IPS-15b (cell line): ENCODE measurements at regions not wholly inside any gene's neighbourhood (a gene's known extent, or its start where the extent isn't known, plus 50 kb on each side); places are given as distances from the start of the nearest gene placed in this dataset.
"Not testable (repeated sequence)": the region's sequence is repeated elsewhere in the genome, so short reads cannot be mapped to it uniquely, and the experiment has no call there.

ENCODE experiments used
- H3K27me3 ChIP-seq: one replicate; pipeline ENCODE4 v1.6.1; 2013; ENCODE audit warnings: low read length; ENCODE audit not compliant: control insufficient read depth, insufficient read depth
- H3K36me3 ChIP-seq: one replicate; pipeline ENCODE4 v1.6.1; 2013; ENCODE audit warnings: low read length; ENCODE audit not compliant: control insufficient read depth, insufficient read depth
- H3K4me1 ChIP-seq: one replicate; pipeline ENCODE4 v1.6.1; 2013; ENCODE audit warnings: mild to moderate bottlenecking, low read length; ENCODE audit not compliant: control insufficient read depth, insufficient read depth
- H3K4me3 ChIP-seq: one replicate; pipeline ENCODE4 v1.5.1; 2013; ENCODE audit warnings: low read depth, low read length
- H3K9ac ChIP-seq: one replicate; pipeline ENCODE4 v1.6.1; 2013; ENCODE audit warnings: low read depth, mild to moderate bottlenecking, low read length
- H3K9me3 ChIP-seq: one replicate; pipeline ENCODE4 v1.6.1; 2013; ENCODE audit warnings: mild to moderate bottlenecking, low read length; ENCODE audit not compliant: control insufficient read depth, insufficient read depth

DNA sequence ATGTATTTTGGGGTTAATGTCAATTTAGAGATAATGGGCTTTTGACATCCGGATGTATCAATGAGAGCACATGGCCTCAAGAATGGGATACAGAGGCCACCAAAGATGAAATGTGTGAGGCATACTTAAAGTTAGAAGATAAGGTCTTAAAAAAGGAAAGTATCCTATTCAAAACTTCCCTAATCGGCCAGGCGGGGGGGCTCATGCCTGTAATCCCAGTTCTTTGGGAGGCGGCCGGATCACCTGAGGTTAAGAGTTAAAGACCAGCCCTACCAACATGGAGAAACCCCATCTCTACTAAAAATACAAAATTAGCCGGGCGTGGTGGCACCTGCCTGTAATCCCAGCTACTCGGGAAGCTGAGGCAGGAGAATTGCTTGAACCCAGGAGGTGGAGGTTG lies 421.3 kb upstream of the SLITRK5 start:
- not testable (repeated sequence) for H3K4me3 ChIP-seq, H3K27me3 ChIP-seq, H3K9ac ChIP-seq, H3K9me3 ChIP-seq, H3K36me3 ChIP-seq, H3K4me1 ChIP-seq

DNA sequence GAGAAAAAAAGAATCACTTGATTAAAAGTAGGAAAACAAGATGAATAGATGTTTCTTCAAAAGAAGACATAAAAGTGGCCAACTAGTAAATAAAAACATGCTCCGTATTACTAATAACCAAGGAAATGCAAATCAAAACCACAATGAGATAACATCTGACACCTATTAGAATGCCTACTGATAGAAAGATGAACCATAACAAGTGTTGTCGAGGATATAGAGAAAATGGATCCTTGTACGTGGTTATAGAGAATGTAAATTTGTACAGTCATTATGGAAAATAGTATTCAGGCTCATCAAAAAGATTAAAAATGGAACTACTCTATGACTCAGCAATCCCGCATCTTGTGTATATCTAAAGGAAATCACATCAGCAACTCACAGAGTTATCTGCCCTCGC lies 415.8 kb upstream of the SLITRK5 start:
- Histone ChIP-seq H3K36me3 (no peaks in the 10 kb centered on the region), H3K4me1 (no peaks in the 10 kb centered on the region), H3K9me3 (no peaks in the 10 kb centered on the region), H3K27me3 (no peaks in the 10 kb centered on the region), H3K4me3 (no peak overlapping the region), H3K9ac (no peak overlapping the region)

DNA sequence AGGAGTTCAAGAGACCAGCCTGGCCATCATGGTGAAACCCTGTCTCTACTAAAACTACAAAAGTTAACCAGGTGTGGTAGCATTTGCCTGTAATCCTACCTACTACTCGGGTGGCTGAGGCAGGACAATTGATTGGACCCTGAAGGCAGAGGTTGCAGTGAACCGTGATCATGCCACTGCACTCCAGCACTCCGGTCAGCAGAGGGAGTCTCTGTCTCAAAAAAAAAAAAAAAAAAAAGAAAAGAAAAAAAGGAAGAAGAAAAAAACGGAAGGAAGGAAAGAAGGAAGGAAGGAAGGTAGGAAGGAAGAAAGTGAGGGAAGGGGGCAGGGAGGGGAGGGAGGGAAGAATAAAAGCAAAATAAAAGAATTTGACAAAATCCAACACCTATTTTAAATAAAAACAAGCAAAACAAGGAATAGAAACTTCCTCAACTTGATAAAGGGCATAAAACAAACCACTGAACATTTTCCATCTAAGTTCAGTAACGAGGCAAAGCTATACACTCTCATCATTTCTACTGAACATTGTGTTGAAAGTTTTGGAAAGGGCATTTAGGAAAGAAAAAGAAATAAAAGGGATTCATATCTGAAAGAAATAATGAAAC lies 411.6 kb upstream of the SLITRK5 start:
- no peaks in the 10 kb centered on the region for H3K36me3 ChIP-seq
- no peaks in the 10 kb centered on the region for H3K27me3 ChIP-seq
- no peak overlapping the region for H3K9ac ChIP-seq
- no peaks in the 10 kb centered on the region for H3K4me1 ChIP-seq
- no peaks in the 10 kb centered on the region for H3K9me3 ChIP-seq
- H3K4me3 ChIP-seq, result no peak overlapping the region

DNA sequence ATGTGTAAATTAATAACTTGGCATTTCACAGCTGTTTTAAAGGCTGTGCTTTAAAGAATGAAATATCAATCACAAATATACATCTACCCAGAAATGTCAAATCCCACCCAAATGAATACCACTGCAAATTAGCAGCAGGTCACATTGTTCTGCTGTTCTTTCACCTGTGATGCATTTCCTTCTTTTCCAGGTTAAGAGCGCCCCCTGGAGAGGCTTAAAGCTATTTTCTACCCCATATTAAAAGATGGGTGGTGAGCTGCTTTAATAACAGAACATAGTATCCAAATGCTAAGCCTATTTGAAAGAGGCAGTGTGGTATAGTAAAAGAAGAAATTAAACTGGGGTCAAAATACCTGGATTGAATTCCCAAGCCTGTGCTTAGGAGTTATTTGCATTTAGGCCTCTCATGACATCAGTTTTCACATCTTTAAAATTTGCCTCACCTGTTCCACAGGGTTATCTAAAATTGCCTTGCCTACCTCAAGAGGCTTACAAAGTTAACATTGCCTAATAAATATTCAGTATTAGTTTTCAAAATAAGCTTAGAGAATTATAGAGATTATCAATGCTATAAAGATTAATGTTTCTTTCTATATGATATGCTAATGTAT lies 396.9 kb upstream of the SLITRK5 start:
- Histone ChIP-seq H3K9ac (no peak overlapping the region), H3K9me3 (no peaks in the 10 kb centered on the region)

DNA sequence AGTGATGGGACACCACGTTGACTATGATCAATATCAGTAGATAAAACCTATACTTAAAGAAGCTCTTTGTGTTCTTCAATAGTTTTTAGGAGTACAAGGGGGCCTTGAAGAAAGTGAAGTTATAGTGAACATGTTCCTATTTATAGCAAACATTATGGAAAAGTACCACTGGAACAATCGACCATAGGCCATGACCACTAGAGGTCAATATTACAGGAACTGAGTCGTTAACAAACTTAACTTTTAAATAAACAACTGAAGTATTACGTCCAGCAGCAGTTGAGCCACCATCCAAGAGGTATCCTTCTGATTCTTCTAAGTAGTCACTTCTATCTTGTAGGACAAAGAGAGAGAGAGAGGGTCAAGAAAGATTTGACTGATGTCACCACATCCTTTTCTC lies 391.0 kb upstream of the SLITRK5 start:
- no peak overlapping the region for H3K4me3 ChIP-seq

More for the DNA sequence above, 396.9 kb upstream of the SLITRK5 start:
- H3K4me1 ChIP-seq, result no peaks in the 10 kb centered on the region
- H3K27me3 ChIP-seq, result no peaks in the 10 kb centered on the region
- no peaks in the 10 kb centered on the region for H3K36me3 ChIP-seq
- no peak overlapping the region for H3K4me3 ChIP-seq

DNA sequence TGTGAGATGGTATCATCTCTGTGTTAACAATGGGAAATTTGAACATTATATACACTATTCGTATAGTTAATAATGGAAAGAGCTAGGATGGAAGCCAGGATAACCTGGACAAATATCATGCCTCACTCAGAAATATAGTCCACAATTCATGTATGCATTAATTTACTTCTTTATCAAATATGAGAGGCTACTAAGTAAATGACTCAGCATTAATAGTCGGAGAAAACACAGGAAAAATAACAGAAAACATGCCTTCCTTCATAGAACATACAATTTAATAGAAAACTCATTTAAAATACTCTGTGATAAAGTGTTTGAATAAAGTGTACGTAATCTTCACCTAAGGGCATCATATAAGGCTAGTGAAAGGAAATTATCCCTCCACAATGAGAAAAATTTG lies 383.4 kb upstream of the SLITRK5 start:
- Histone ChIP-seq H3K27me3 (no peaks in the 10 kb centered on the region), H3K4me1 (no peaks in the 10 kb centered on the region), H3K9ac (no peak overlapping the region), H3K9me3 (no peaks in the 10 kb centered on the region), H3K36me3 (no peaks in the 10 kb centered on the region), H3K4me3 (no peak overlapping the region)

More for the DNA sequence above, 391.0 kb upstream of the SLITRK5 start:
- Histone ChIP-seq H3K9me3 (no peaks in the 10 kb centered on the region), H3K36me3 (no peaks in the 10 kb centered on the region), H3K4me1 (no peaks in the 10 kb centered on the region), H3K9ac (no peak overlapping the region), H3K27me3 (no peaks in the 10 kb centered on the region)

DNA sequence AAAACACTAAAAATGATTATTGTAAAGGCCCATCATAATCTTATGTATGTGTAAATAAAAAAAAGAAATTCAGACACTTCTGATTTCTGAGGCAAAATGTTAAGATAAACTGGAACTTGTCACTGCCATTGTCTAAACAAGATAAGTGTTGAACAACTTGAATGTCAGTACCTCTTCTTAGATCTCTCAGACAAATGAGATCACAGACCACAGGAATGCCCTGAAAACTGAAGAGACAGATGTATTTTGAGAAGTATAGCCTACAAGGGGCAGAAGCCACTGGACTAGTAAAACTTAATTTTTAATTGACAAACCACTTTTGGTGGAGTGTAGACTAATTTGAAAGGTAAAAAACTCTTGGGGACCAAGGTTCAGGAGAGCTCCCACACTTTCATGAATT lies 375.5 kb upstream of the SLITRK5 start:
- Histone ChIP-seq H3K27me3 (no peaks in the 10 kb centered on the region), H3K36me3 (no peaks in the 10 kb centered on the region), H3K4me1 (no peaks in the 10 kb centered on the region)

DNA sequence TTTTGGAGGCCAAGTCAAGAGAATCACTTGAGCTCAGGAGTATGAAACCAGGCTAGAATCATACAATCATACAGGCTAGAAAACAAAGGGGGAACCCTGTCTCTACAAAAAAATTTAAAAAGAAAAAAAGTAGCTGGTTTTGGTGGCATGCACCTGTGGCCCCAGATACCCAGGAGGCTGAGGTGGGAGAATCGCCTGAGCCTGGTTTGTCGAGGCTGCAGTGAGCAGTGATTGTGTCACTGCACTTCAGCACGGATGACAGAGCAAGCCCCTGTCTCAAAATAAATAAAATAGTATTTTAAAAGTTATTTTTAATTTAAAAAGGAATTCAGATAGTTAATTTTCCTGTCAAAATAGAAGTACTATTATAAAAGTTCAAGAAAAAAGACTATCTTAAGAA lies 369.1 kb upstream of the SLITRK5 start:
- Histone ChIP-seq H3K27me3 (no peaks in the 10 kb centered on the region), H3K36me3 (no peaks in the 10 kb centered on the region), H3K9ac (no peak overlapping the region), H3K9me3 (no peaks in the 10 kb centered on the region), H3K4me1 (no peaks in the 10 kb centered on the region), H3K4me3 (no peak overlapping the region)

More for the DNA sequence above, 375.5 kb upstream of the SLITRK5 start:
- H3K9ac ChIP-seq, result no peak overlapping the region
- H3K4me3 ChIP-seq, result no peak overlapping the region
- H3K9me3 ChIP-seq, result no peaks in the 10 kb centered on the region

DNA sequence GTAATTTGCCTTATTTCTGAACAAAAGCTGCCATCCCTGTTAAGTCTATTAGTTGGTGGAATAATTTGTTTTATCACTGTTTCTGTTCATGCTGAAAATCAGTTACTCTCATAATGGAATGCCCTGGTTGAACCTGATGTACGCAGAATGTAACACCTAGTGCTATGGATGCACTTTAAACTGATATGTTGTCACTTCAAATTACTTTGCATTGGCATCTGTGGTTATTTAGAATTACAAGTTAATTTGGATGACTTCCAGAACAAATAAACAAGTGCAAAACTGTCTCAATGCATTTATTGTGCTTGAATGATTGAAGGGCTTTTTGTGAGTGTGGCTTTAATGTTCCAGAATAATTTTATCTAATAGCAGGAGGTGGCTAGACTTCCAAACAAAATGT lies 368.2 kb upstream of the SLITRK5 start:
- Histone ChIP-seq H3K9me3 (no peaks in the 10 kb centered on the region), H3K9ac (no peak overlapping the region), H3K27me3 (no peaks in the 10 kb centered on the region), H3K4me3 (no peak overlapping the region), H3K4me1 (no peaks in the 10 kb centered on the region), H3K36me3 (no peaks in the 10 kb centered on the region)

DNA sequence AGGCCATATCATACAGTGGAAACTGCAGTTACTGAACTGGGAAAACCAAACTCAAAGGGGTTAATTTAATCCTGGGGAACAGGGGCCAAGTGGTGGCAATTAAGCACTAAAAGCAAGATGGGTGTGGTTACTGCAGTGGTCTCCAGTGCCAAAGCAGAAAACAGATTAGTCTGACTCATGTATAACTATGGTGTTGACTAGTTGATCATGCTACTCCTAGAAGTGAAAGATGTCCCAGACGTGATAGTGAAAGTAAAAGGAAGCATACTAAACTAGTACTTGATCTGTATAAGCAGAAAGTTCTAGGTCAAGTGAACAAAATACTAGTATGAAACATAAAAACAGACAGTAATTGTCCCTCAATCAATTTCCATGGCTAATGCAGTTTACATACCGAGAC lies 360.0 kb upstream of the SLITRK5 start:
- Histone ChIP-seq H3K9ac (no peak overlapping the region), H3K9me3 (no peaks in the 10 kb centered on the region), H3K36me3 (no peaks in the 10 kb centered on the region), H3K4me1 (no peaks in the 10 kb centered on the region), H3K4me3 (no peak overlapping the region), H3K27me3 (no peaks in the 10 kb centered on the region)

DNA sequence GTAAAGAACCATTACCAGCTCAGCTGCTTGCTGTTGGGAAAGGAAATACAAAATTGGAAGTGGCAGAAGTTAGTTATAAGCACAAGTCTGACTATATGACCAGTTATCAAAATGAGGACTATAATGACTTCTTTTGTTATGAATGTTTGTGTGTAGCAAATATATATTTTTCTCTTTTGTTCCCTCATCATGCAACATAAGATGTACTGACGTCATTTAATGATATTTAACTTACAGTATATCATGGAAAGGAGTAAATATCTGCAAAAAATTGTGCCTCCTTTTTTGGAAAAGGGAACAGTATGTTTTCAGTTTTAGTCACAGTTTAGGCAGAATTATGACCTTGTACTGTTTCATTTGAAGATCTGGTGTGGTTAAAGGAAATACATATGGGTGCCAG lies 356.3 kb upstream of the SLITRK5 start:
- Histone ChIP-seq H3K9me3 (no peaks in the 10 kb centered on the region), H3K9ac (no peak overlapping the region), H3K36me3 (no peaks in the 10 kb centered on the region), H3K27me3 (no peaks in the 10 kb centered on the region), H3K4me1 (no peaks in the 10 kb centered on the region), H3K4me3 (no peak overlapping the region)

DNA sequence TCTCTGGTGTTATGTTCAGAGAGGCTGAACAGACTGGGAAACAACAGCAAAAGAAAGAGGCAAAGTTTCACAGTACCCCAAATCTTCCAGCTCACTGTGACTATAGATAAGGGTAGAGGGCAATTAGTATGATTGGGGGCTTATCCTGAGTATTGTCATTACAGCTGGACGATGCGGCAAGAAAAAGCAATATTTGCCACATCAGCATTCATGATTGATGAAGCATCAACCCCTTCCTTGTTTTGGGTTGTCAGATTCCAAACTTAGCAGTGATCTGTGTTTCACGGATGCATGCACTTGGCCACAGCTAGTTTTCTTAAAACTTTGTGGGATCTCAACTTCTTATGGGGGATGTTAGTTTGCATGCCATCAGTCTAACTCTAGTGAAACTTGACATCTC lies 348.8 kb upstream of the SLITRK5 start:
- H3K27me3 ChIP-seq, result no peaks in the 10 kb centered on the region
- H3K9ac ChIP-seq, result no peak overlapping the region
- H3K36me3 ChIP-seq, result no peaks in the 10 kb centered on the region
- no peak overlapping the region for H3K4me3 ChIP-seq
- no peaks in the 10 kb centered on the region for H3K4me1 ChIP-seq
- H3K9me3 ChIP-seq, result no peaks in the 10 kb centered on the region
